ENCODE measurements at regions not wholly inside any gene's neighbourhood (a gene's known extent, or its start where the extent isn't known, plus 50 kb on each side); places are given as distances from the start of the nearest gene placed in this dataset.

DNA sequence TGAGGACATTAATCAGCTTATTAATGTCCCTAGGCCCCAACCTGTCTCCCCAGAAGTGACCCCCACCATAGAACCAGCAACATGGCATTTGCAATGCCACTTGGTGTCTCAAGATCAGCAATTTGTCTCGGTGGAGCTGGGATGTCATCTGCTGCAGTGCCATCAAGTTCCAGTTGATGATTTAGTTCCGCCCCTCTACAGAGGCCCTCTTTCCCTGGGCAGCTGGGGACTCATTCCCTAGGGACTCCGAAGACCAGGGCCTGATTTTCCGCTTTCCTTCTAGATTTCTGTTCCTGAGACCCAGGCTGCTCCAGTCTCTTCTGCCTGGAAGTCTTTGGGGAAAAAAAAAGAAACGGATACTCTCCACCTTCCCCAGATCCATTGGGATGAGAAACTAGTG, 122.5 kb upstream of the NANOS1 start:
- TF ChIP-seq BRCA1 (IDR thresholded peaks at IDR 0.05; ENCODE audit: low read depth, low read length), result no peak
- TF ChIP-seq RFX5 (IDR thresholded peaks at IDR 0.05; ENCODE audit: borderline replicate concordance, low read depth, low read length), result no peak
- TF ChIP-seq CHD1 (IDR thresholded peaks at IDR 0.05; ENCODE audit: low read depth, low read length), result no peak
- TF ChIP-seq, protein P1, sequence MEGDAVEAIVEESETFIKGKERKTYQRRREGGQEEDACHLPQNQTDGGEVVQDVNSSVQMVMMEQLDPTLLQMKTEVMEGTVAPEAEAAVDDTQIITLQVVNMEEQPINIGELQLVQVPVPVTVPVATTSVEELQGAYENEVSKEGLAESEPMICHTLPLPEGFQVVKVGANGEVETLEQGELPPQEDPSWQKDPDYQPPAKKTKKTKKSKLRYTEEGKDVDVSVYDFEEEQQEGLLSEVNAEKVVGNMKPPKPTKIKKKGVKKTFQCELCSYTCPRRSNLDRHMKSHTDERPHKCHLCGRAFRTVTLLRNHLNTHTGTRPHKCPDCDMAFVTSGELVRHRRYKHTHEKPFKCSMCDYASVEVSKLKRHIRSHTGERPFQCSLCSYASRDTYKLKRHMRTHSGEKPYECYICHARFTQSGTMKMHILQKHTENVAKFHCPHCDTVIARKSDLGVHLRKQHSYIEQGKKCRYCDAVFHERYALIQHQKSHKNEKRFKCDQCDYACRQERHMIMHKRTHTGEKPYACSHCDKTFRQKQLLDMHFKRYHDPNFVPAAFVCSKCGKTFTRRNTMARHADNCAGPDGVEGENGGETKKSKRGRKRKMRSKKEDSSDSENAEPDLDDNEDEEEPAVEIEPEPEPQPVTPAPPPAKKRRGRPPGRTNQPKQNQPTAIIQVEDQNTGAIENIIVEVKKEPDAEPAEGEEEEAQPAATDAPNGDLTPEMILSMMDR (IDR thresholded peaks at IDR 0.05; ENCODE audit: control extremely low read depth in 1 of 3, insufficient read depth in 1 of 3, low read depth in 1 of 3, low read length in 3 of 3), result no peak
- no peak for TF ChIP-seq SUZ12 (IDR thresholded peaks at IDR 0.05; ENCODE audit: low read length)
- no peak for TF ChIP-seq SIN3A (conservative IDR thresholded peaks at IDR 0.05 in 1 of 2, IDR thresholded peaks at IDR 0.05 in 1 of 2; ENCODE audit: low read depth in 1 of 2, low read length in 2 of 2)
- TF ChIP-seq TAF1 (IDR thresholded peaks at IDR 0.05; ENCODE audit: low read depth, low read length), result no peak
- TF ChIP-seq SIRT6 (IDR thresholded peaks at IDR 0.05; ENCODE audit: low read length), result no peak
- TF ChIP-seq KDM1A (IDR thresholded peaks at IDR 0.05; ENCODE audit: borderline replicate concordance, low read length), result no peak
- TF ChIP-seq RAD21 (IDR thresholded peaks at IDR 0.05 in 1 of 2, conservative IDR thresholded peaks at IDR 0.05 in 1 of 2; ENCODE audit: low read depth in 2 of 2, low read length in 2 of 2), result no peak
- TF ChIP-seq, protein P2, sequence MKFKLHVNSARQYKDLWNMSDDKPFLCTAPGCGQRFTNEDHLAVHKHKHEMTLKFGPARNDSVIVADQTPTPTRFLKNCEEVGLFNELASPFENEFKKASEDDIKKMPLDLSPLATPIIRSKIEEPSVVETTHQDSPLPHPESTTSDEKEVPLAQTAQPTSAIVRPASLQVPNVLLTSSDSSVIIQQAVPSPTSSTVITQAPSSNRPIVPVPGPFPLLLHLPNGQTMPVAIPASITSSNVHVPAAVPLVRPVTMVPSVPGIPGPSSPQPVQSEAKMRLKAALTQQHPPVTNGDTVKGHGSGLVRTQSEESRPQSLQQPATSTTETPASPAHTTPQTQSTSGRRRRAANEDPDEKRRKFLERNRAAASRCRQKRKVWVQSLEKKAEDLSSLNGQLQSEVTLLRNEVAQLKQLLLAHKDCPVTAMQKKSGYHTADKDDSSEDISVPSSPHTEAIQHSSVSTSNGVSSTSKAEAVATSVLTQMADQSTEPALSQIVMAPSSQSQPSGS (IDR thresholded peaks at IDR 0.05; ENCODE audit: low read length), result no peak
- no peak for TF ChIP-seq EP300 (IDR thresholded peaks at IDR 0.05; ENCODE audit: borderline replicate concordance in 1 of 2, low read depth in 2 of 2, low read length in 2 of 2)
- TF ChIP-seq JUN (IDR thresholded peaks at IDR 0.05; ENCODE audit: low read depth, low read length), result no peak

Measured in H1 (cell line).